Endothelial cell of umbilical vein (primary cell): ENCODE measurements at regions not wholly inside any gene's neighbourhood (a gene's known extent, or its start where the extent isn't known, plus 50 kb on each side); places are given as distances from the start of the nearest gene placed in this dataset.
"Not testable (repeated sequence)": the region's sequence is repeated elsewhere in the genome, so short reads cannot be mapped to it uniquely, and the experiment has no call there.

Experiments
- CTCF ChIP-seq, 2 donors: IDR thresholded peaks; 1 replicate in 1 of 2; 2 replicates in 1 of 2; pipeline ENCODE4 v1.5.1; 2011; ENCODE audit warnings: low read length in 2 of 2, mild to moderate bottlenecking in 2 of 2, moderate library complexity in 2 of 2, control low read depth in 1 of 2, inconsistent platforms in 1 of 2, low read depth in 1 of 2; ENCODE audit not compliant: insufficient read depth in 1 of 2; ENCODE audit errors: extremely low read depth in 1 of 2
- EZH2 ChIP-seq: IDR thresholded peaks from 2 replicates; pipeline ENCODE4 v1.6.1; 2012; ENCODE audit warnings: borderline replicate concordance, low read depth, mild to moderate bottlenecking, moderate library complexity, low read length, inconsistent platforms; ENCODE audit not compliant: severe bottlenecking
- GATA2 ChIP-seq: IDR thresholded peaks from 2 replicates; pipeline ENCODE4 v1.7.0; 2011; ENCODE audit warnings: low read depth, mild to moderate bottlenecking, moderate library complexity, mixed read lengths, low read length; ENCODE audit not compliant: insufficient read length, insufficient read depth
- MAX ChIP-seq: IDR thresholded peaks from 2 replicates; pipeline ENCODE4 v1.6.1; 2011; ENCODE audit not compliant: insufficient read depth, insufficient read length
- MYC ChIP-seq: IDR thresholded peaks from one replicate; pipeline ENCODE4 v1.6.1; 2011; ENCODE audit warnings: mild to moderate bottlenecking, low read depth, low read length
- POLR2A ChIP-seq: IDR thresholded peaks from 2 replicates; pipeline ENCODE4 v1.6.1; 2012; ENCODE audit warnings: low read depth, mild to moderate bottlenecking, control low read depth, low read length
- POLR2AphosphoS5 ChIP-seq: IDR thresholded peaks from 2 replicates; pipeline ENCODE4 v1.6.1; 2012; ENCODE audit warnings: low read depth, mild to moderate bottlenecking, control low read depth, low read length, moderate library complexity; ENCODE audit not compliant: insufficient read depth

GRCh38 chr3:75901446-75901845, 116.1 kb upstream of the ZNF717 start:
- not testable (repeated sequence) for TF ChIP-seq POLR2A; CTCF (IDR thresholded peaks at IDR 0.05; ENCODE audit: extremely low read depth in 1 of 2, insufficient read depth in 1 of 2, low read depth in 1 of 2, low read length in 2 of 2); POLR2AphosphoS5; MAX; EZH2; MYC; GATA2
